BJ (cell line): ENCODE measurements at regions not wholly inside any gene's neighbourhood (a gene's known extent, or its start where the extent isn't known, plus 50 kb on each side); places are given as distances from the start of the nearest gene placed in this dataset.

Experiments
- CTCF ChIA-PET: fragments of 350-600 bp; formaldehyde crosslinking; extraction: SDS; loops from one replicate; lab custom pipeline; 2021; ENCODE audit warnings: antibody characterized with exemption, inconsistent platforms; lab: Yijun Ruan, JAX
- POLR2A ChIA-PET: fragments of 300-600 bp; sonication (Branson Sonifier 250); formaldehyde crosslinking; extraction: SDS; loops from one replicate; lab custom pipeline; 2021; ENCODE audit warnings: antibody characterized with exemption; lab: Charles Lee
- DNase-seq: peaks from one replicate; pipeline ENCODE4 v3.0.0-alpha.2; 2011; ENCODE audit warnings: low read depth
- H3K27me3 ChIP-seq: 2 replicates; pipeline ENCODE4 v1.6.0; 2011; ENCODE audit warnings: low read length; ENCODE audit not compliant: control insufficient read depth, insufficient read depth
- H3K36me3 ChIP-seq: 2 replicates; pipeline ENCODE4 v1.5.1; 2011; ENCODE audit warnings: low read length; ENCODE audit not compliant: control insufficient read depth, insufficient read depth
- H3K4me3 ChIP-seq: 2 replicates; pipeline ENCODE4 v1.5.1; 2011; ENCODE audit warnings: low read depth, mild to moderate bottlenecking, control low read depth, low read length
- TF ChIP-seq, protein P1 (sequence below): IDR thresholded peaks from 2 replicates; pipeline ENCODE4 v1.5.1; 2011; ENCODE audit warnings: low read depth, mild to moderate bottlenecking, control low read depth, inconsistent platforms, low read length, moderate library complexity; ENCODE audit not compliant: insufficient read depth

DNA sequence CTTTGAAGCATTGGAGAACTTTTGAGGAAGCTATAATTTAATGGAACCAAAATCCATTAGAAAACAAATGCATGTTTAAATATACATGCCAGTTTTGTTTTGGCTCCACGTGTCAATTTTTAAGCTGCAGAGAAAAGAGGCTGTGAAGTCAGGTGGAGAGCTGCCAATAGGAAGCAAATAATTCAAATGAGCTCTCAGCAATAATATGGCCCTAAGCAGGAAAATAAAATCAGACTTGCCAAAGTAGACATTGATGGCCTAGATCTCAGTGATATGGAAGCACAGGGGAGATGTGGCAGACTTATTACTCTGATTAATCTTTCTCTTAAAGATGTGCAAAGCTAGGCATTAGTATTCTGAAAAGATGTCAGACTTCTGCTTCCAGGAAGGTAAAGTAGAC, 769.8 kb upstream of the NDST4 start:
- ChIA-PET CTCF (no interaction called here), POLR2A (no interaction called here)
- no peak overlapping the region for H3K4me3 ChIP-seq
- DNase-seq: no peak
- no peaks in the 10 kb centered on the region for H3K27me3 ChIP-seq
- no peaks in the 10 kb centered on the region for H3K36me3 ChIP-seq
- TF ChIP-seq, protein P1, sequence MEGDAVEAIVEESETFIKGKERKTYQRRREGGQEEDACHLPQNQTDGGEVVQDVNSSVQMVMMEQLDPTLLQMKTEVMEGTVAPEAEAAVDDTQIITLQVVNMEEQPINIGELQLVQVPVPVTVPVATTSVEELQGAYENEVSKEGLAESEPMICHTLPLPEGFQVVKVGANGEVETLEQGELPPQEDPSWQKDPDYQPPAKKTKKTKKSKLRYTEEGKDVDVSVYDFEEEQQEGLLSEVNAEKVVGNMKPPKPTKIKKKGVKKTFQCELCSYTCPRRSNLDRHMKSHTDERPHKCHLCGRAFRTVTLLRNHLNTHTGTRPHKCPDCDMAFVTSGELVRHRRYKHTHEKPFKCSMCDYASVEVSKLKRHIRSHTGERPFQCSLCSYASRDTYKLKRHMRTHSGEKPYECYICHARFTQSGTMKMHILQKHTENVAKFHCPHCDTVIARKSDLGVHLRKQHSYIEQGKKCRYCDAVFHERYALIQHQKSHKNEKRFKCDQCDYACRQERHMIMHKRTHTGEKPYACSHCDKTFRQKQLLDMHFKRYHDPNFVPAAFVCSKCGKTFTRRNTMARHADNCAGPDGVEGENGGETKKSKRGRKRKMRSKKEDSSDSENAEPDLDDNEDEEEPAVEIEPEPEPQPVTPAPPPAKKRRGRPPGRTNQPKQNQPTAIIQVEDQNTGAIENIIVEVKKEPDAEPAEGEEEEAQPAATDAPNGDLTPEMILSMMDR: no peak

DNA sequence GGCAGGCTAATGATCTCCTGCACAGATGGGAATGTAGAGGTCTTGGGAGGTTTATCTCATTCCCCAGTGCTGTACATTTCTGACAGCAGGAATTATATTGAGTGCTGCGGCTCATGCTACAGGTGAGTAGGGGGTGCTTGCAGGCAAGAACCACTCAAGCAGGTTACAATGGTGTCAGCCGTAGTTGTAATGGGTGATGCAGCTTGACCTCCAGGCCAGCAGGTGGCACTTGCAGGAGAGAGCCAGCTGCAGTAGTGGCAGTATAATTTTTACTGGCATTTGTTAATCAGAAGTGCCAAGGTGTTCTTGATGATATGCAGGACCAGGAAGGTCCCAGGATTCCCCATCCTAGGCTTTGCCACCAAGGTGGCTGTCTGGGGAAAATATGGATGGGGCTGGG, 759.6 kb upstream of the NDST4 start:
- Histone ChIP-seq H3K27me3 (no peaks in the 10 kb centered on the region), H3K4me3 (no peak overlapping the region), H3K36me3 (no peaks in the 10 kb centered on the region)
- TF ChIP-seq, protein P1: no peak
- ChIA-PET POLR2A (no interaction called here), CTCF (no interaction called here)
- DNase-seq: no peak

DNA sequence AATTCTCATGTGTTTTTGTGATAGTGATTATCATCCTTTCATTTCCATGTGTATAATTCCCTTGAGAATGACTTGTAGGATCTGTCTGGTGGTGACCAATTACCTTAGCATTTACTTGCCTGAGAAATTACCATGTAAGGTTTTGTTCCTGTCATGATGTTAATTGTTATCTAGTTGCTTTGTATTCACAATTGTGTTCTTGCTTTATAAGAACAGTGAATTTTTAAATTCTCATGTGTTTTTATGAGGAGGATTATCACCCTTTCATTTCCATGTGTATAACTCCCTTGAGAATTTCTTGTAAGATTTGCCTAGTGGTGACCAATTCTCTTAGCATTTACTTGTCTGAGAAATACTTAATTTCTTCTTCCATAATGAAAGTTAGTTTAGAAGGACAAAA, 758.2 kb upstream of the NDST4 start:
- H3K27me3 ChIP-seq: no peaks in the 10 kb centered on the region
- no peak for DNase-seq
- no peak overlapping the region for H3K4me3 ChIP-seq
- H3K36me3 ChIP-seq: no peaks in the 10 kb centered on the region
- TF ChIP-seq, protein P1: no peak
- ChIA-PET CTCF (no interaction called here), POLR2A (no interaction called here)

DNA sequence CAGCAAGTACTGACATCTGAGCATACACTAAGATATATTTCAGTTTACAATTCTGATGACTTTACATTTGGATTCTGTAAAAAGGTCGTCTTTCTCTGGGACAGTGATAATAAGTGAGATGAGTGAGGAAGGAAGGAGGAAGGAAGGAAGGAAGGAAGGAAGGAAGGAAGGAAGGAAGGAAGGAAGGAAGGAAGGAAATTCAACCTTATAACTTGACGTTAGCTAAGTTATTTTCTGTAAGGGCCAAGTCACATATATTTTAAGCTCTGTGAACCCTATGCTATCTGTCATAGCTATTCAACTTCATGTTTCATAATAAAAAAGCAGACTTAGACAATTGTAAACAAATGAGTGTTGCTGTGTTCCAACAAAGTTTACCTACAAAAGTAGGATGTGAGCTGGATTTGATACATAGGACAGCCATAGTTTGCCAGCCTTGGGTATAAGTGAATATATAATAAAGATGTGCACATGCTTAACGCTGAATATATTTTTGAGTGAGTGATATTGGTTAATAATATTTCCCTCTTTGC, 753.0 kb upstream of the NDST4 start:
- H3K36me3 ChIP-seq: no peaks in the 10 kb centered on the region
- CTCF ChIA-PET: no interaction called here
- POLR2A ChIA-PET: no interaction called here
- no peaks in the 10 kb centered on the region for H3K27me3 ChIP-seq
- TF ChIP-seq, protein P1: no peak
- no peak for DNase-seq
- no peak overlapping the region for H3K4me3 ChIP-seq

DNA sequence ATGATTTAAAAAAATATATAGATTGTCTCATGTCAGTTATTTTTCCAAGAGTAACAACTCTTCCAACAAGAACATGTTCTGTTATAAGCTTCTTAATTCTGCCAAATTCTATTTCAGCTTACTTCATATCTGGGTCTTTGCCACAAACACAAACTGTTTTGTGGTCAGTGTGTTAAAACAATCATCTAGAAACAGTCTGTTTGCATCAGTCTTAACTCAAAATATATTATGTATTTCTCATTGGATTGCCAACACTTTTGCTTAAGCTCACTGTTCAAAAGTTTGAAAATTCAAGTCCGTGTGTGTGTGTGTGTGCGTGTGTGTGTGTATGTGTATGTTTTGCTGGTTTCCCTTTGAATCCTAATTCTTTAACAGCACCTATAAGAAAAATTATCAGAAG, 752.3 kb upstream of the NDST4 start:
- no peak overlapping the region for H3K4me3 ChIP-seq
- TF ChIP-seq, protein P1: no peak
- POLR2A ChIA-PET: no interaction called here
- H3K27me3 ChIP-seq: no peaks in the 10 kb centered on the region
- DNase-seq: no peak
- H3K36me3 ChIP-seq: no peaks in the 10 kb centered on the region
- CTCF ChIA-PET: no interaction called here
